ENCODE measurements at regions not wholly inside any gene's neighbourhood (a gene's known extent, or its start where the extent isn't known, plus 50 kb on each side); places are given as distances from the start of the nearest gene placed in this dataset.

GRCh38 chr1:169009666-169010065, 96.8 kb upstream of the ATP1B1 start:
- H3K27ac ChIP-seq (ENCODE audit: low read depth, low read length, poor library complexity, severe bottlenecking) = no peak overlapping the region
- no TSS peak for BruUV-seq (replicated peaks)
- intact Hi-C loops (cut with micrococcal nuclease; ENCODE audit: unreplicated experiment) = no loop called here
- TF ChIP-seq CTCF (conservative IDR thresholded peaks at IDR 0.05; ENCODE audit: low read depth, low read length) = no peak
- no peak for TF ChIP-seq EZH2 (IDR thresholded peaks at IDR 0.05; ENCODE audit: borderline replicate concordance, low read depth, low read length, poor library complexity, severe bottlenecking)
- no peaks in the 10 kb centered on the region for H3K36me3 ChIP-seq (ENCODE audit: insufficient read depth, low read length, poor library complexity, severe bottlenecking)
- no peaks in the 10 kb centered on the region for H3K4me1 ChIP-seq (ENCODE audit: insufficient read depth, low read length, poor library complexity, severe bottlenecking)
- ChIA-PET CTCF (no interaction called here), POLR2A (ENCODE audit: low non-redundant PET) (no interaction called here)
- H3K27me3 ChIP-seq (replicated peaks; ENCODE audit: insufficient read depth, low read depth, low read length, poor library complexity) = no peaks in the 10 kb centered on the region
- H3K9me3 ChIP-seq (ENCODE audit: low read depth, low read length, poor library complexity, severe bottlenecking) = no peaks in the 10 kb centered on the region
- DNase-seq (ENCODE audit: low spot score) = no peak
- no peak overlapping the region for H3K4me3 ChIP-seq (ENCODE audit: low read depth, low read length, poor library complexity, severe bottlenecking)

DNA sequence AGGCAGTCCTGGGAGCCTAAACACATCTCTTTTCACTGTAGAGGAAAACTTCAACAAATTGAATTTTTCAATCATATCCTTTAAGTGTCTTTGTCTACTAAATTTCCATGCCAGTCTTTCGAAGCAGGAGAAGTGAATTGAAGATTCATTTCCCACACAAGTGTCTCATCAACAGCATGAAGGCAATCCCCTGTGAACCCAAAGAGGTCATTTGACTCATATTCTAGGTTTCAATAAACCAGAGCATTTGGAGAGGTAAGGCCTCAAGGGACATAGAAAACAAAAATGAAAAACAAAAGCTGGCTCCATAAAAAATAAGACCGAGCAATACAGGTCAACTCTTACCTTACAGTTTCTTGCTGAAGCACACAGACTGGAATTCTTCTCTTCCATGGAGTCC, 94.1 kb upstream of the ATP1B1 start:
- DNase-seq (ENCODE audit: low spot score) = no peak
- no peaks in the 10 kb centered on the region for H3K27me3 ChIP-seq (replicated peaks; ENCODE audit: insufficient read depth, low read depth, low read length, poor library complexity)
- no peaks in the 10 kb centered on the region for H3K9me3 ChIP-seq (ENCODE audit: low read depth, low read length, poor library complexity, severe bottlenecking)
- H3K4me3 ChIP-seq (ENCODE audit: low read depth, low read length, poor library complexity, severe bottlenecking) = no peak overlapping the region
- H3K27ac ChIP-seq (ENCODE audit: low read depth, low read length, poor library complexity, severe bottlenecking) = no peak overlapping the region
- ChIA-PET POLR2A (ENCODE audit: low non-redundant PET) (no interaction called here), CTCF (no interaction called here)
- TF ChIP-seq EZH2 (IDR thresholded peaks at IDR 0.05; ENCODE audit: borderline replicate concordance, low read depth, low read length, poor library complexity, severe bottlenecking) = no peak
- no peak for TF ChIP-seq CTCF (conservative IDR thresholded peaks at IDR 0.05; ENCODE audit: low read depth, low read length)
- intact Hi-C loops (cut with micrococcal nuclease; ENCODE audit: unreplicated experiment) = no loop called here
- BruUV-seq (replicated peaks) = no TSS peak
- H3K36me3 ChIP-seq (ENCODE audit: insufficient read depth, low read length, poor library complexity, severe bottlenecking) = no peaks in the 10 kb centered on the region
- H3K4me1 ChIP-seq (ENCODE audit: insufficient read depth, low read length, poor library complexity, severe bottlenecking) = no peaks in the 10 kb centered on the region

- no TSS peak for BruUV-seq (replicated peaks)
- Histone ChIP-seq H3K4me1 (ENCODE audit: insufficient read depth, low read length, poor library complexity, severe bottlenecking) (no peaks in the 10 kb centered on the region), H3K4me3 (ENCODE audit: low read depth, low read length, poor library complexity, severe bottlenecking) (no peak overlapping the region), H3K27ac (ENCODE audit: low read depth, low read length, poor library complexity, severe bottlenecking) (no peak overlapping the region), H3K36me3 (ENCODE audit: insufficient read depth, low read length, poor library complexity, severe bottlenecking) (no peaks in the 10 kb centered on the region), H3K9me3 (ENCODE audit: low read depth, low read length, poor library complexity, severe bottlenecking) (no peaks in the 10 kb centered on the region), H3K27me3 (replicated peaks; ENCODE audit: insufficient read depth, low read depth, low read length, poor library complexity) (no peaks in the 10 kb centered on the region)
- intact Hi-C loops (cut with micrococcal nuclease; ENCODE audit: unreplicated experiment) = no loop called here
- CTCF ChIA-PET = no interaction called here
- TF ChIP-seq EZH2 (IDR thresholded peaks at IDR 0.05; ENCODE audit: borderline replicate concordance, low read depth, low read length, poor library complexity, severe bottlenecking) (no peak), CTCF (conservative IDR thresholded peaks at IDR 0.05; ENCODE audit: low read depth, low read length) (no peak)
- POLR2A ChIA-PET (ENCODE audit: low non-redundant PET) = no interaction called here
- no peak for DNase-seq (ENCODE audit: low spot score)
These were observed 92.7 kb upstream of the ATP1B1 start for GRCh38 chr1:169013821-169014220.
